OCI-LY1 (cell line): ENCODE measurements at regions not wholly inside any gene's neighbourhood (a gene's known extent, or its start where the extent isn't known, plus 50 kb on each side); places are given as distances from the start of the nearest gene placed in this dataset.

Experiments
- H2AFZ ChIP-seq: fragments of 200-600 bp; sonication (generic), shearing (Covaris generic); 2 replicates; pipeline ENCODE4 v1.6.0; 2014; ENCODE audit warnings: antibody characterized with exemption, mild to moderate bottlenecking, low read length
- H3F3A ChIP-seq: fragments of 200-600 bp; sonication (generic), shearing (Covaris generic); 2 replicates; pipeline ENCODE4 v1.6.0; 2014; ENCODE audit warnings: mild to moderate bottlenecking, antibody characterized with exemption, low read length, moderate library complexity; ENCODE audit not compliant: insufficient read depth
- H3K27ac ChIP-seq: fragments of 200-600 bp; sonication (generic); 2 replicates; pipeline ENCODE4 v1.5.1; 2014; ENCODE audit warnings: low read length, mixed run types, mild to moderate bottlenecking, low read depth; ENCODE audit not compliant: poor library complexity, severe bottlenecking
- H3K27me3 ChIP-seq: fragments of 200-600 bp; sonication (generic); 2 replicates; pipeline ENCODE4 v1.6.0; 2014; ENCODE audit warnings: antibody characterized with exemption, mild to moderate bottlenecking, low read length, moderate library complexity; ENCODE audit not compliant: insufficient read depth
- H3K36me3 ChIP-seq: fragments of 200-600 bp; sonication (generic); 2 replicates; pipeline ENCODE4 v1.6.1; 2014; ENCODE audit warnings: mild to moderate bottlenecking, antibody characterized with exemption, low read length, moderate library complexity, mixed read lengths; ENCODE audit not compliant: insufficient read depth
- H3K4me1 ChIP-seq: fragments of 200-600 bp; sonication (generic); 2 replicates; pipeline ENCODE4 v1.5.1; 2014; ENCODE audit warnings: mild to moderate bottlenecking, low read length, moderate library complexity; ENCODE audit not compliant: insufficient read depth, severe bottlenecking
- H3K4me2 ChIP-seq: fragments of 200-600 bp; sonication (generic), shearing (Covaris generic); 2 replicates; pipeline ENCODE4 v1.6.1; 2014; ENCODE audit warnings: low read length
- H3K4me3 ChIP-seq: fragments of 200-600 bp; sonication (generic); 2 replicates; pipeline ENCODE4 v1.5.1; 2014; ENCODE audit warnings: low read length, low read depth, mild to moderate bottlenecking, mixed read lengths; ENCODE audit not compliant: poor library complexity, severe bottlenecking
- H3K79me2 ChIP-seq: fragments of 200-600 bp; shearing (Covaris generic); 2 replicates; pipeline ENCODE4 v1.6.1; 2016; ENCODE audit warnings: mixed run types, low read length, mixed read lengths; ENCODE audit not compliant: insufficient read depth
- H3K9ac ChIP-seq: fragments of 200-600 bp; sonication (generic), shearing (Covaris generic); 2 replicates; pipeline ENCODE4 v1.6.1; 2014; ENCODE audit warnings: mild to moderate bottlenecking, low read length, mixed read lengths
- H3K9me2 ChIP-seq: fragments of 200-600 bp; sonication (generic), shearing (Covaris generic); 2 replicates; pipeline ENCODE4 v1.6.1; 2014; ENCODE audit warnings: low read depth, mild to moderate bottlenecking, low read length, mixed read lengths
- H3K9me3 ChIP-seq: fragments of 200-600 bp; shearing (Covaris generic); 2 replicates; pipeline ENCODE4 v1.6.1; 2014; ENCODE audit warnings: low read length, mixed read lengths
- H4K20me1 ChIP-seq: fragments of 200-600 bp; sonication (generic), shearing (Covaris generic); 2 replicates; pipeline ENCODE4 v1.6.0; 2016; ENCODE audit warnings: mild to moderate bottlenecking, low read length; ENCODE audit not compliant: insufficient read depth
- CTCF ChIP-seq: fragments of 200-600 bp; sonication (generic), shearing (Covaris generic); IDR thresholded peaks from 2 replicates; pipeline ENCODE4 v1.5.1; 2017; ENCODE audit warnings: mild to moderate bottlenecking, antibody characterized with exemption, low read length, moderate library complexity, mixed read lengths
- EZH2 ChIP-seq: fragments of 200-600 bp; sonication (generic), shearing (Covaris generic); IDR thresholded peaks from 2 replicates; pipeline ENCODE4 v1.8.0; 2017; ENCODE audit warnings: borderline replicate concordance, mixed run types, mild to moderate bottlenecking, antibody characterized with exemption, low read length, moderate library complexity, mixed read lengths

GRCh38 chr7:98777051-98777450 is 92.8 kb downstream of the TMEM130 start:
- H3K4me1 ChIP-seq: no peaks in the 10 kb centered on the region
- H3K27me3 ChIP-seq: peaks cover 14% of the 10 kb centered on the region
- no peak overlapping the region for H3K4me2 ChIP-seq
- H3K9me2 ChIP-seq: no peaks in the 10 kb centered on the region
- no peak overlapping the region for H3K4me3 ChIP-seq
- no peaks in the 10 kb centered on the region for H3F3A ChIP-seq
- no peaks in the 10 kb centered on the region for H4K20me1 ChIP-seq
- no peak overlapping the region for H2AFZ ChIP-seq
- no peaks in the 10 kb centered on the region for H3K79me2 ChIP-seq
- TF ChIP-seq EZH2 (no peak), CTCF (no peak)
- H3K27ac ChIP-seq: no peak overlapping the region
- no peak overlapping the region for H3K9ac ChIP-seq
- H3K9me3 ChIP-seq: no peaks in the 10 kb centered on the region
- no peaks in the 10 kb centered on the region for H3K36me3 ChIP-seq

- TF ChIP-seq EZH2 (no peak), CTCF (no peak)
- Histone ChIP-seq H3K9me2 (no peaks in the 10 kb centered on the region), H3K9me3 (no peaks in the 10 kb centered on the region), H2AFZ (no peak overlapping the region), H3K79me2 (no peaks in the 10 kb centered on the region), H3K4me2 (no peak overlapping the region), H3F3A (no peaks in the 10 kb centered on the region), H3K4me3 (no peak overlapping the region), H3K27me3 (peaks cover 14% of the 10 kb centered on the region), H3K4me1 (no peaks in the 10 kb centered on the region), H3K27ac (no peak overlapping the region), H3K36me3 (no peaks in the 10 kb centered on the region), H3K9ac (no peak overlapping the region), H4K20me1 (no peaks in the 10 kb centered on the region)
Measured at GRCh38 chr7:98778421-98778820, 91.4 kb downstream of the TMEM130 start.

GRCh38 chr7:98779800-98780587 is 89.8 kb downstream of the TMEM130 start:
- TF ChIP-seq CTCF (no peak), EZH2 (no peak)

More at GRCh38 chr7:98779800-98780587, 89.8 kb downstream of the TMEM130 start:
- no peaks in the 10 kb centered on the region for H3K9me2 ChIP-seq
- H2AFZ ChIP-seq: no peak overlapping the region
- H3K4me2 ChIP-seq: no peak overlapping the region
- no peaks in the 10 kb centered on the region for H3K4me1 ChIP-seq
- H3K4me3 ChIP-seq: no peak overlapping the region
- H3K36me3 ChIP-seq: no peaks in the 10 kb centered on the region
- H3F3A ChIP-seq: no peaks in the 10 kb centered on the region
- H3K79me2 ChIP-seq: no peaks in the 10 kb centered on the region
- H3K27me3 ChIP-seq: peaks cover 14% of the 10 kb centered on the region
- no peak overlapping the region for H3K27ac ChIP-seq
- no peaks in the 10 kb centered on the region for H3K9me3 ChIP-seq
- H3K9ac ChIP-seq: no peak overlapping the region
- no peaks in the 10 kb centered on the region for H4K20me1 ChIP-seq
